SK-N-SH (cell line): ENCODE measurements at regions not wholly inside any gene's neighbourhood (a gene's known extent, or its start where the extent isn't known, plus 50 kb on each side); places are given as distances from the start of the nearest gene placed in this dataset.
A peak's percentile ranks its signal among the peaks of the same experiment; 100 is the strongest.

Source experiments
- CTCF ChIA-PET: fragments of 300-600, 350-600 bp; formaldehyde crosslinking; extraction: SDS; loops from one replicate; lab custom pipeline; 2021; lab: Yijun Ruan, JAX
- POLR2A ChIA-PET: fragments of 350-600 bp; sonication (Branson Sonifier 250); formaldehyde crosslinking; extraction: SDS; loops from one replicate; lab custom pipeline; 2020; ENCODE audit warnings: antibody characterized with exemption, inconsistent platforms; lab: Yijun Ruan, JAX
- DNase-seq: peaks from one replicate; pipeline ENCODE4 v3.0.0; 2012
- H2AFZ ChIP-seq: fragments of 200-600 bp; sonication (generic); 2 replicates; pipeline ENCODE4 v1.8.1; 2016; ENCODE audit warnings: antibody characterized with exemption, mild to moderate bottlenecking, low read depth
- H3F3A ChIP-seq: fragments of 200-600 bp; sonication (generic); replicated peaks from 2 replicates; pipeline ENCODE3; 2016; ENCODE audit warnings: antibody characterized with exemption, mild to moderate bottlenecking; ENCODE audit not compliant: insufficient read depth
- H3K27ac ChIP-seq, 2 experiments: fragments of 200-500 bp in 1 of 2; fragments of 200-600 bp in 1 of 2; sonication (Bioruptor generic) in 1 of 2; sonication (generic), shearing (Covaris generic) in 1 of 2; 2 replicates each; pipeline versions ENCODE4 v1.5.1 to v1.6.1; 2014 to 2016; ENCODE audit warnings: low read depth in 2 of 2, inconsistent platforms in 1 of 2, low read length in 1 of 2, mild to moderate bottlenecking in 1 of 2, mixed read lengths in 1 of 2
- H3K27me3 ChIP-seq: fragments of 200-600 bp; sonication (generic), shearing (Covaris generic); 2 replicates; pipeline ENCODE4 v1.6.1; 2016; ENCODE audit warnings: mixed run types; ENCODE audit not compliant: insufficient read depth
- H3K36me3 ChIP-seq, 2 experiments: fragments of 200-500 bp in 1 of 2; fragments of 200-600 bp in 1 of 2; sonication (Bioruptor generic) in 1 of 2; sonication (generic) in 1 of 2; replicated peaks in 1 of 2; 2 replicates each; pipeline versions ENCODE3 to v1.5.1; 2014 to 2016; ENCODE audit warnings: low read length in 1 of 2, mild to moderate bottlenecking in 1 of 2; ENCODE audit not compliant: insufficient read depth in 2 of 2, control insufficient read depth in 1 of 2
- H3K4me1 ChIP-seq, 2 experiments: fragments of 200-500 bp in 1 of 2; fragments of 200-600 bp in 1 of 2; sonication (Bioruptor generic) in 1 of 2; sonication (generic), shearing (Covaris generic) in 1 of 2; 2 replicates each; pipeline versions ENCODE4 v1.5.1 to v1.6.1; 2014 to 2016; ENCODE audit warnings: low read depth in 1 of 2, low read length in 1 of 2, mixed run types in 1 of 2; ENCODE audit not compliant: insufficient read depth in 2 of 2, control insufficient read depth in 1 of 2
- H3K4me2 ChIP-seq: fragments of 200-600 bp; sonication (generic), shearing (Covaris generic); 2 replicates; pipeline ENCODE4 v1.6.1; 2017; ENCODE audit warnings: mixed run types
- H3K4me3 ChIP-seq, 2 experiments: fragments of 200-500 bp in 1 of 2; fragments of 200-600 bp in 1 of 2; sonication (Bioruptor generic) in 1 of 2; sonication (generic), shearing (Covaris generic) in 1 of 2; 2 replicates each; pipeline versions ENCODE4 v1.5.1 to v1.8.1; 2014 to 2016; ENCODE audit warnings: low read depth in 2 of 2, inconsistent platforms in 1 of 2, low read length in 1 of 2, mild to moderate bottlenecking in 1 of 2, mixed read lengths in 1 of 2, moderate library complexity in 1 of 2
- H3K79me2 ChIP-seq: fragments of 200-600 bp; sonication (generic); 2 replicates; pipeline ENCODE4 v1.8.1; 2017; ENCODE audit warnings: mild to moderate bottlenecking; ENCODE audit not compliant: insufficient read depth
- H3K9ac ChIP-seq: fragments of 200-600 bp; sonication (generic); 2 replicates; pipeline ENCODE4 v1.6.1; 2017; ENCODE audit warnings: mixed run types
- H3K9me2 ChIP-seq: fragments of 200-600 bp; sonication (generic); 2 replicates; pipeline ENCODE4 v1.6.1; 2017; ENCODE audit warnings: mixed run types
- H3K9me3 ChIP-seq: fragments of 200-600 bp; sonication (generic); 2 replicates; pipeline ENCODE4 v1.6.1; 2017; ENCODE audit warnings: mixed run types, mild to moderate bottlenecking, moderate library complexity
- H4K20me1 ChIP-seq: fragments of 200-600 bp; sonication (generic); 2 replicates; pipeline ENCODE4 v1.6.1; 2017; ENCODE audit warnings: mild to moderate bottlenecking, mixed run types; ENCODE audit not compliant: insufficient read depth
- FOXJ3 ChIP-seq: sonication (generic); formaldehyde crosslinking; IDR thresholded peaks from 2 replicates; pipeline ENCODE4 v1.5.1; 2020; ENCODE audit warnings: mild to moderate bottlenecking, missing genetic modification reagents
- FOXM1 ChIP-seq: IDR thresholded peaks from 2 replicates; pipeline ENCODE4 v1.4.0; 2012; ENCODE audit warnings: low read depth, mild to moderate bottlenecking
- GATA2 ChIP-seq: sonication (generic); formaldehyde crosslinking; IDR thresholded peaks from 2 replicates; pipeline ENCODE4 v1.5.0; 2020; ENCODE audit warnings: mild to moderate bottlenecking, missing genetic modification reagents
- JUND ChIP-seq: IDR thresholded peaks from 2 replicates; pipeline ENCODE4 v1.4.0; 2012
- RAD21 ChIP-seq: IDR thresholded peaks from 2 replicates; pipeline ENCODE4 v1.6.1; 2012; ENCODE audit warnings: mild to moderate bottlenecking, low read length
- RCOR1 ChIP-seq: fragments of 150-350 bp; IDR thresholded peaks from 2 replicates; pipeline ENCODE4 v1.6.1; 2017; ENCODE audit warnings: antibody characterized with exemption, low read length
- SIN3A ChIP-seq: IDR thresholded peaks from 2 replicates; pipeline ENCODE4 v1.6.1; 2012; ENCODE audit warnings: low read depth, mild to moderate bottlenecking, low read length, moderate library complexity, borderline replicate concordance
- TAF1 ChIP-seq: IDR thresholded peaks from 2 replicates; pipeline ENCODE4 v1.6.1; 2012; ENCODE audit warnings: low read depth, mild to moderate bottlenecking, low read length, moderate library complexity, borderline replicate concordance
- TEAD4 ChIP-seq: IDR thresholded peaks from 2 replicates; pipeline ENCODE4 v1.4.0; 2012; ENCODE audit warnings: mild to moderate bottlenecking, borderline replicate concordance; ENCODE audit not compliant: insufficient read depth
- WGBS: methylation state at CpG from one replicate; pipeline ENCODE4 v1.1.6; 2017; ENCODE audit warnings: low lambda C conversion rate; 5-methylcytosine and 5-hydroxymethylcytosine counted together
- TF ChIP-seq, protein P1 (sequence below): fragments of 150-350 bp; IDR thresholded peaks from 2 replicates; pipeline ENCODE4 v1.6.1; 2016; ENCODE audit warnings: mild to moderate bottlenecking, low read depth, low read length
- TF ChIP-seq, protein P2 (sequence below): IDR thresholded peaks from 2 replicates; pipeline ENCODE4 v1.6.1; 2012; ENCODE audit warnings: mild to moderate bottlenecking, low read depth, low read length, moderate library complexity
- TF ChIP-seq, protein P3 (sequence below): fragments of 150-350 bp; IDR thresholded peaks from 2 replicates; pipeline ENCODE4 v1.6.1; 2017; ENCODE audit warnings: antibody characterized with exemption, low read length, low read depth, borderline replicate concordance
- TF ChIP-seq, protein P4 (sequence below): IDR thresholded peaks from 2 replicates; pipeline ENCODE4 v1.4.0; 2012; ENCODE audit warnings: low read depth, borderline replicate concordance
- TF ChIP-seq, protein P5 (sequence below): IDR thresholded peaks from 2 replicates; pipeline ENCODE4; 2012

DNA sequence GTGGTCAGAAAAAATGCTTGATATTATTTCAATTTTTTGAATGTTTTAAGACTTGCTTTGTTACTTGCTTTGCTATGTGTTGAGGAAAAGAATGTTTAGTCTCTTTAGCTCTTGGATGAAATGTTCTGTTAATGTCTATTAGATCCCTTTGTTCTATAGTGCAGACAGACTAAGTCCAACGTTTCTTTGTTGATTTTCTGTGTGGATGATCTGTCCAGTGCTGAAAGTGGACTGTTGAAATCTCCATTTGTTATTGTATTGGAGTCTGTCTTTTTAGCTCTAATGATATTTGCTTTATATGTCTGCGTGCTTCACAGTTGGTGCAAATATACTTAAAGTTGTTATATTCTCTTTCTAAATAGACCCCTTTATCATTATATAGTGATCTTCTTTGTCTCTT is 220.6 kb downstream of the GUCY2F start:
- H2AFZ ChIP-seq: no peak overlapping the region
- no peaks in the 10 kb centered on the region for H3K4me1 ChIP-seq
- no peak overlapping the region for H3K9ac ChIP-seq
- H3K4me3 ChIP-seq: no peak overlapping the region
- H3K27ac ChIP-seq: no peak overlapping the region
- no peaks in the 10 kb centered on the region for H3K9me3 ChIP-seq
- H3F3A ChIP-seq: no peaks in the 10 kb centered on the region
- ChIA-PET POLR2A (no interaction called here), CTCF (no interaction called here)
- no peaks in the 10 kb centered on the region for H3K9me2 ChIP-seq
- no peaks in the 10 kb centered on the region for H3K36me3 ChIP-seq
- no peaks in the 10 kb centered on the region for H3K79me2 ChIP-seq
- no peak for DNase-seq
- H4K20me1 ChIP-seq: no peaks in the 10 kb centered on the region
- WGBS: 0% methylated on average over 2 of the region's 2 CpGs
- no peaks in the 10 kb centered on the region for H3K27me3 ChIP-seq
- TF ChIP-seq, protein P1, sequence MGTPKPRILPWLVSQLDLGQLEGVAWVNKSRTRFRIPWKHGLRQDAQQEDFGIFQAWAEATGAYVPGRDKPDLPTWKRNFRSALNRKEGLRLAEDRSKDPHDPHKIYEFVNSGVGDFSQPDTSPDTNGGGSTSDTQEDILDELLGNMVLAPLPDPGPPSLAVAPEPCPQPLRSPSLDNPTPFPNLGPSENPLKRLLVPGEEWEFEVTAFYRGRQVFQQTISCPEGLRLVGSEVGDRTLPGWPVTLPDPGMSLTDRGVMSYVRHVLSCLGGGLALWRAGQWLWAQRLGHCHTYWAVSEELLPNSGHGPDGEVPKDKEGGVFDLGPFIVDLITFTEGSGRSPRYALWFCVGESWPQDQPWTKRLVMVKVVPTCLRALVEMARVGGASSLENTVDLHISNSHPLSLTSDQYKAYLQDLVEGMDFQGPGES: no peak
- no peak for TF ChIP-seq SIN3A
- TF ChIP-seq, protein P2, sequence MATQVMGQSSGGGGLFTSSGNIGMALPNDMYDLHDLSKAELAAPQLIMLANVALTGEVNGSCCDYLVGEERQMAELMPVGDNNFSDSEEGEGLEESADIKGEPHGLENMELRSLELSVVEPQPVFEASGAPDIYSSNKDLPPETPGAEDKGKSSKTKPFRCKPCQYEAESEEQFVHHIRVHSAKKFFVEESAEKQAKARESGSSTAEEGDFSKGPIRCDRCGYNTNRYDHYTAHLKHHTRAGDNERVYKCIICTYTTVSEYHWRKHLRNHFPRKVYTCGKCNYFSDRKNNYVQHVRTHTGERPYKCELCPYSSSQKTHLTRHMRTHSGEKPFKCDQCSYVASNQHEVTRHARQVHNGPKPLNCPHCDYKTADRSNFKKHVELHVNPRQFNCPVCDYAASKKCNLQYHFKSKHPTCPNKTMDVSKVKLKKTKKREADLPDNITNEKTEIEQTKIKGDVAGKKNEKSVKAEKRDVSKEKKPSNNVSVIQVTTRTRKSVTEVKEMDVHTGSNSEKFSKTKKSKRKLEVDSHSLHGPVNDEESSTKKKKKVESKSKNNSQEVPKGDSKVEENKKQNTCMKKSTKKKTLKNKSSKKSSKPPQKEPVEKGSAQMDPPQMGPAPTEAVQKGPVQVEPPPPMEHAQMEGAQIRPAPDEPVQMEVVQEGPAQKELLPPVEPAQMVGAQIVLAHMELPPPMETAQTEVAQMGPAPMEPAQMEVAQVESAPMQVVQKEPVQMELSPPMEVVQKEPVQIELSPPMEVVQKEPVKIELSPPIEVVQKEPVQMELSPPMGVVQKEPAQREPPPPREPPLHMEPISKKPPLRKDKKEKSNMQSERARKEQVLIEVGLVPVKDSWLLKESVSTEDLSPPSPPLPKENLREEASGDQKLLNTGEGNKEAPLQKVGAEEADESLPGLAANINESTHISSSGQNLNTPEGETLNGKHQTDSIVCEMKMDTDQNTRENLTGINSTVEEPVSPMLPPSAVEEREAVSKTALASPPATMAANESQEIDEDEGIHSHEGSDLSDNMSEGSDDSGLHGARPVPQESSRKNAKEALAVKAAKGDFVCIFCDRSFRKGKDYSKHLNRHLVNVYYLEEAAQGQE: peak; percentile 73
- H3K4me2 ChIP-seq: no peak overlapping the region

DNA sequence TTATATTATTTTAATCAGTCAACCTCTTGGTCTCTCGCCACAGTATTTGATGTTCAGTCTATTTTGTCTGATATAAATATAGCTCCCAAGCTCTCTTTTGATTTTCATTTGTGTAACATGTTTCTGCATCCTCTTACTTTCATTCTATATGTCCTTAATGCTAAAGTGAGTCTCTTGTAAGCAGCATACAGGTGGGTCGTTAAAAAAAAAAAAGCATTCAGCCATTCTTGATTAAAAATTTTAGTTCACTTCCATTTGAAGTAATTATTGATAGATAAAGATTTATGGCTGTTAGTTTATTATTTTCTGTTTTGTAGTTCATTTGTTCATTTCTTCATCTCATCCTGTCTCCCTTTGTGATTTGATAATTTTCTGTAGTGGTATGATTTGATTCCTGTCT is 229.1 kb downstream of the GUCY2F start:
- POLR2A ChIA-PET: no interaction called here
- TF ChIP-seq, protein P1: no peak
- no peak for TF ChIP-seq SIN3A
- TF ChIP-seq, protein P3, sequence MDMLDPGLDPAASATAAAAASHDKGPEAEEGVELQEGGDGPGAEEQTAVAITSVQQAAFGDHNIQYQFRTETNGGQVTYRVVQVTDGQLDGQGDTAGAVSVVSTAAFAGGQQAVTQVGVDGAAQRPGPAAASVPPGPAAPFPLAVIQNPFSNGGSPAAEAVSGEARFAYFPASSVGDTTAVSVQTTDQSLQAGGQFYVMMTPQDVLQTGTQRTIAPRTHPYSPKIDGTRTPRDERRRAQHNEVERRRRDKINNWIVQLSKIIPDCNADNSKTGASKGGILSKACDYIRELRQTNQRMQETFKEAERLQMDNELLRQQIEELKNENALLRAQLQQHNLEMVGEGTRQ: no peak
- no peak for TF ChIP-seq TAF1
- TF ChIP-seq RCOR1: no peak
- TF ChIP-seq TEAD4: no peak
- TF ChIP-seq RAD21: no peak
- no peak for TF ChIP-seq JUND
- TF ChIP-seq, protein P4, sequence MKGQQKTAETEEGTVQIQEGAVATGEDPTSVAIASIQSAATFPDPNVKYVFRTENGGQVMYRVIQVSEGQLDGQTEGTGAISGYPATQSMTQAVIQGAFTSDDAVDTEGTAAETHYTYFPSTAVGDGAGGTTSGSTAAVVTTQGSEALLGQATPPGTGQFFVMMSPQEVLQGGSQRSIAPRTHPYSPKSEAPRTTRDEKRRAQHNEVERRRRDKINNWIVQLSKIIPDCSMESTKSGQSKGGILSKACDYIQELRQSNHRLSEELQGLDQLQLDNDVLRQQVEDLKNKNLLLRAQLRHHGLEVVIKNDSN: no peak
- TF ChIP-seq FOXJ3 (CRISPR knock-in tag): no peak
- no peak for TF ChIP-seq FOXM1
- TF ChIP-seq GATA2 (CRISPR knock-in tag): no peak
- TF ChIP-seq, protein P2: no peak
- TF ChIP-seq, protein P5, sequence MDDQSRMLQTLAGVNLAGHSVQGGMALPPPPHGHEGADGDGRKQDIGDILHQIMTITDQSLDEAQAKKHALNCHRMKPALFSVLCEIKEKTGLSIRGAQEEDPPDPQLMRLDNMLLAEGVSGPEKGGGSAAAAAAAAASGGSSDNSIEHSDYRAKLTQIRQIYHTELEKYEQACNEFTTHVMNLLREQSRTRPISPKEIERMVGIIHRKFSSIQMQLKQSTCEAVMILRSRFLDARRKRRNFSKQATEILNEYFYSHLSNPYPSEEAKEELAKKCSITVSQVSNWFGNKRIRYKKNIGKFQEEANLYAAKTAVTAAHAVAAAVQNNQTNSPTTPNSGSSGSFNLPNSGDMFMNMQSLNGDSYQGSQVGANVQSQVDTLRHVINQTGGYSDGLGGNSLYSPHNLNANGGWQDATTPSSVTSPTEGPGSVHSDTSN: no peak

More for the DNA sequence above, 229.1 kb downstream of the GUCY2F start:
- Histone ChIP-seq H3K9me3 (no peaks in the 10 kb centered on the region), H3K79me2 (no peaks in the 10 kb centered on the region), H3K9me2 (no peaks in the 10 kb centered on the region), H3K4me1 (no peaks in the 10 kb centered on the region), H3K4me2 (no peak overlapping the region), H2AFZ (no peak overlapping the region), H3K9ac (no peak overlapping the region), H3K27me3 (no peaks in the 10 kb centered on the region), H3K27ac (no peak overlapping the region), H3K36me3 (no peaks in the 10 kb centered on the region), H4K20me1 (no peaks in the 10 kb centered on the region), H3F3A (no peaks in the 10 kb centered on the region), H3K4me3 (no peak overlapping the region)
- CTCF ChIA-PET: no interaction called here
- WGBS: 0% methylated on average over 2 of the region's 2 CpGs
- no peak for DNase-seq
